ENCODE measurements at regions not wholly inside any gene's neighbourhood (a gene's known extent, or its start where the extent isn't known, plus 50 kb on each side); places are given as distances from the start of the nearest gene placed in this dataset.
A peak's percentile ranks its signal among the peaks of the same experiment; 100 is the strongest.

DNA sequence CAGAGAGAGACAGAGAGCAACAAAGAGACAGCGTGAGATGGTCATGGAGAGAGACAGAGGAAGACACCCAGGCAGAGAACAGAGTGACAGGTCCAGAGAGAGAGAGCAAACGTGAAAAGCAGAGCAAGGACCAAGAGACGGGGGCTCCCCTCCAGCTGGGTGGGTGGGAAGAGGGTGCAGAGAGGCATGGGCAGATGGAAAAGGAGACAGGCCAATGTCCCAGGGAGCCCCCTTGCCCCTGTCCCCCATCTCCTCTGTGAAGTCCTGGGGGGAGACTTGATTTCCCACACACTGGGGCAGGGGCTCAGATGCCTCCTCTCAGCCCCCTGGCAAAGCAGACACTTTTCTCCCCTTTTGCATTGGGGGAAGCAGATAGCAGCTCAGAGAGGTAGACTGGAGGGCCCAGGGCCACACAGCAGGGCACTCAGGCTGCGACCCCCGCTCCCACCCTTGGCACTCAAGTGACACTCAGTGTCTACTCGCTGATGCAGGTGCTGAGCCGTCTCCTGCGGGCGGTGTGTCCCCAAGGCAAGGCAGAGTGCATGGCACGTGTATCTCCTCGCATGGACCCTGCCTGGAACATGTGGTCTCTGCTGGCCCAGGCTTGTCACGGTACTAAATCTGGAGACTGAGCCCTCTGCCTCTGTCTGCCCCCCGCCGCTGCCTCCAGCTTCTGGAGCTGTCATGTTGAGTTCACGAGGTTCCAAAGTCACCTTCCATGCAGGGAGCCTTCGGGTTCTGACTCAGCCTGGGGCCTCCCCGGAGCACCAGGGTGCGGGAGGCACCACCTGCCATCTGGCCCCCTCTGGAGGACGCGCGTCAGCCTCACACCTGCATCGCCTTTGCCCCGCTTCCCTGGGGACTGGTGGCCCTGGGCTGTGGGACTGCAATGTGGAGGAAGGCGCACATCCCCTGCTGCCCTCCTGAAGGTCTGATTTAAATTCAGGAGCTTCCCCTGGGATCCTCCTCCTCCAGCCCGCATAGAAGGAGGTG lies 215.9 kb upstream of the GSE1 start:
- no peaks in the 10 kb centered on the region for H3F3A ChIP-seq (ENCODE audit: insufficient read depth, low read length, poor library complexity, severe bottlenecking)
- peaks cover 3% of the 10 kb centered on the region for H3K9me3 ChIP-seq (ENCODE audit: low read length)
- no peak overlapping the region for H2AFZ ChIP-seq (ENCODE audit: low read depth, low read length)
- H3K79me2 ChIP-seq (replicated peaks; ENCODE audit: insufficient read depth, low read length): no peaks in the 10 kb centered on the region
- no peak overlapping the region for H3K4me2 ChIP-seq (ENCODE audit: low read length)
- no peaks in the 10 kb centered on the region for H3K9me2 ChIP-seq (ENCODE audit: insufficient read depth, low read length)
- H4K20me1 ChIP-seq (ENCODE audit: insufficient read depth): no peaks in the 10 kb centered on the region
- TF ChIP-seq TAF1 (IDR thresholded peaks at IDR 0.05; ENCODE audit: low read depth) (no peak), EP300 (conservative IDR thresholded peaks at IDR 0.05; ENCODE audit: poor library complexity, severe bottlenecking) (no peak)
- TF ChIP-seq, protein P1, sequence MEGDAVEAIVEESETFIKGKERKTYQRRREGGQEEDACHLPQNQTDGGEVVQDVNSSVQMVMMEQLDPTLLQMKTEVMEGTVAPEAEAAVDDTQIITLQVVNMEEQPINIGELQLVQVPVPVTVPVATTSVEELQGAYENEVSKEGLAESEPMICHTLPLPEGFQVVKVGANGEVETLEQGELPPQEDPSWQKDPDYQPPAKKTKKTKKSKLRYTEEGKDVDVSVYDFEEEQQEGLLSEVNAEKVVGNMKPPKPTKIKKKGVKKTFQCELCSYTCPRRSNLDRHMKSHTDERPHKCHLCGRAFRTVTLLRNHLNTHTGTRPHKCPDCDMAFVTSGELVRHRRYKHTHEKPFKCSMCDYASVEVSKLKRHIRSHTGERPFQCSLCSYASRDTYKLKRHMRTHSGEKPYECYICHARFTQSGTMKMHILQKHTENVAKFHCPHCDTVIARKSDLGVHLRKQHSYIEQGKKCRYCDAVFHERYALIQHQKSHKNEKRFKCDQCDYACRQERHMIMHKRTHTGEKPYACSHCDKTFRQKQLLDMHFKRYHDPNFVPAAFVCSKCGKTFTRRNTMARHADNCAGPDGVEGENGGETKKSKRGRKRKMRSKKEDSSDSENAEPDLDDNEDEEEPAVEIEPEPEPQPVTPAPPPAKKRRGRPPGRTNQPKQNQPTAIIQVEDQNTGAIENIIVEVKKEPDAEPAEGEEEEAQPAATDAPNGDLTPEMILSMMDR (IDR thresholded peaks at IDR 0.05; ENCODE audit: poor library complexity, severe bottlenecking): peak; percentile 15
- H3K36me3 ChIP-seq (ENCODE audit: insufficient read depth, low read length): no peaks in the 10 kb centered on the region
- no peak overlapping the region for H3K4me3 ChIP-seq (ENCODE audit: low read length)
- H3K27ac ChIP-seq (ENCODE audit: low read length): no peak overlapping the region
- no peak overlapping the region for H3K9ac ChIP-seq (ENCODE audit: low read length)
- H3K27me3 ChIP-seq (ENCODE audit: insufficient read depth, low read depth, low read length): no peaks in the 10 kb centered on the region

DNA sequence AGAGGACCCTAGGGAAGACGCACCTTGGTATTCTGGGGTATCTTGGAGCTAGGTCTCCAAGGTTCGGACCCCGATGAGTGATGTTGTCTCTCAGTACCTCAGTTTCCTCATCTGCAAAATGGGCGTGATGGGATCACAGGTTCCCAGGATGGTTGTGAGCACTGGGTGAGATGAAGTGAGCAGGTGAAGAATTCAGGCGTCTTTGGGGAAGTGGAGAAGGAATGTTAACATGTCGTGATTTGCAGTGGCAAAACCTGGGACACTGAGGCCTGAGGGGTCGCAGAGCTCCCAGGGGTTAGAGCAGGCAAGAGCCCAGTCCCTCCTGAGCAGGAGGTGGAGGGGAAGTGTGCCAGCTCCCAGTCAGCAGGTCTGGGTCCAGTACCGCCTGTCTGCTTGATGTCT lies 215.1 kb upstream of the GSE1 start:
- Histone ChIP-seq H3K79me2 (replicated peaks; ENCODE audit: insufficient read depth, low read length) (no peaks in the 10 kb centered on the region), H3K9ac (ENCODE audit: low read length) (no peak overlapping the region), H3K4me2 (ENCODE audit: low read length) (no peak overlapping the region), H4K20me1 (ENCODE audit: insufficient read depth) (no peaks in the 10 kb centered on the region), H3K27me3 (ENCODE audit: insufficient read depth, low read depth, low read length) (no peaks in the 10 kb centered on the region), H3K9me3 (ENCODE audit: low read length) (peaks cover 3% of the 10 kb centered on the region), H3K36me3 (ENCODE audit: insufficient read depth, low read length) (no peaks in the 10 kb centered on the region), H3K27ac (ENCODE audit: low read length) (no peak overlapping the region), H3K4me3 (ENCODE audit: low read length) (no peak overlapping the region), H2AFZ (ENCODE audit: low read depth, low read length) (no peak overlapping the region), H3K9me2 (ENCODE audit: insufficient read depth, low read length) (no peaks in the 10 kb centered on the region), H3F3A (ENCODE audit: insufficient read depth, low read length, poor library complexity, severe bottlenecking) (no peaks in the 10 kb centered on the region)
- no peak for TF ChIP-seq RAD21 (conservative IDR thresholded peaks at IDR 0.05)
- TF ChIP-seq, protein P1 (IDR thresholded peaks at IDR 0.05; ENCODE audit: poor library complexity, severe bottlenecking): no peak
- TF ChIP-seq POLR2AphosphoS5 (IDR thresholded peaks at IDR 0.05): no peak
- TF ChIP-seq SMC3 (conservative IDR thresholded peaks at IDR 0.05; ENCODE audit: poor library complexity): no peak
- TF ChIP-seq, protein P2, sequence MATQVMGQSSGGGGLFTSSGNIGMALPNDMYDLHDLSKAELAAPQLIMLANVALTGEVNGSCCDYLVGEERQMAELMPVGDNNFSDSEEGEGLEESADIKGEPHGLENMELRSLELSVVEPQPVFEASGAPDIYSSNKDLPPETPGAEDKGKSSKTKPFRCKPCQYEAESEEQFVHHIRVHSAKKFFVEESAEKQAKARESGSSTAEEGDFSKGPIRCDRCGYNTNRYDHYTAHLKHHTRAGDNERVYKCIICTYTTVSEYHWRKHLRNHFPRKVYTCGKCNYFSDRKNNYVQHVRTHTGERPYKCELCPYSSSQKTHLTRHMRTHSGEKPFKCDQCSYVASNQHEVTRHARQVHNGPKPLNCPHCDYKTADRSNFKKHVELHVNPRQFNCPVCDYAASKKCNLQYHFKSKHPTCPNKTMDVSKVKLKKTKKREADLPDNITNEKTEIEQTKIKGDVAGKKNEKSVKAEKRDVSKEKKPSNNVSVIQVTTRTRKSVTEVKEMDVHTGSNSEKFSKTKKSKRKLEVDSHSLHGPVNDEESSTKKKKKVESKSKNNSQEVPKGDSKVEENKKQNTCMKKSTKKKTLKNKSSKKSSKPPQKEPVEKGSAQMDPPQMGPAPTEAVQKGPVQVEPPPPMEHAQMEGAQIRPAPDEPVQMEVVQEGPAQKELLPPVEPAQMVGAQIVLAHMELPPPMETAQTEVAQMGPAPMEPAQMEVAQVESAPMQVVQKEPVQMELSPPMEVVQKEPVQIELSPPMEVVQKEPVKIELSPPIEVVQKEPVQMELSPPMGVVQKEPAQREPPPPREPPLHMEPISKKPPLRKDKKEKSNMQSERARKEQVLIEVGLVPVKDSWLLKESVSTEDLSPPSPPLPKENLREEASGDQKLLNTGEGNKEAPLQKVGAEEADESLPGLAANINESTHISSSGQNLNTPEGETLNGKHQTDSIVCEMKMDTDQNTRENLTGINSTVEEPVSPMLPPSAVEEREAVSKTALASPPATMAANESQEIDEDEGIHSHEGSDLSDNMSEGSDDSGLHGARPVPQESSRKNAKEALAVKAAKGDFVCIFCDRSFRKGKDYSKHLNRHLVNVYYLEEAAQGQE (IDR thresholded peaks at IDR 0.05; ENCODE audit: borderline replicate concordance): no peak
- no peak for TF ChIP-seq EP300 (conservative IDR thresholded peaks at IDR 0.05; ENCODE audit: poor library complexity, severe bottlenecking)
- no peak for TF ChIP-seq MXI1 (conservative IDR thresholded peaks at IDR 0.05; ENCODE audit: poor library complexity, severe bottlenecking)
- TF ChIP-seq TAF1 (IDR thresholded peaks at IDR 0.05; ENCODE audit: low read depth): no peak
- no peak for TF ChIP-seq EZH2 (IDR thresholded peaks at IDR 0.05; ENCODE audit: borderline replicate concordance, insufficient read depth, low read length, poor library complexity, severe bottlenecking)
